ENCODE measurements at regions not wholly inside any gene's neighbourhood (a gene's known extent, or its start where the extent isn't known, plus 50 kb on each side); places are given as distances from the start of the nearest gene placed in this dataset.

DNA sequence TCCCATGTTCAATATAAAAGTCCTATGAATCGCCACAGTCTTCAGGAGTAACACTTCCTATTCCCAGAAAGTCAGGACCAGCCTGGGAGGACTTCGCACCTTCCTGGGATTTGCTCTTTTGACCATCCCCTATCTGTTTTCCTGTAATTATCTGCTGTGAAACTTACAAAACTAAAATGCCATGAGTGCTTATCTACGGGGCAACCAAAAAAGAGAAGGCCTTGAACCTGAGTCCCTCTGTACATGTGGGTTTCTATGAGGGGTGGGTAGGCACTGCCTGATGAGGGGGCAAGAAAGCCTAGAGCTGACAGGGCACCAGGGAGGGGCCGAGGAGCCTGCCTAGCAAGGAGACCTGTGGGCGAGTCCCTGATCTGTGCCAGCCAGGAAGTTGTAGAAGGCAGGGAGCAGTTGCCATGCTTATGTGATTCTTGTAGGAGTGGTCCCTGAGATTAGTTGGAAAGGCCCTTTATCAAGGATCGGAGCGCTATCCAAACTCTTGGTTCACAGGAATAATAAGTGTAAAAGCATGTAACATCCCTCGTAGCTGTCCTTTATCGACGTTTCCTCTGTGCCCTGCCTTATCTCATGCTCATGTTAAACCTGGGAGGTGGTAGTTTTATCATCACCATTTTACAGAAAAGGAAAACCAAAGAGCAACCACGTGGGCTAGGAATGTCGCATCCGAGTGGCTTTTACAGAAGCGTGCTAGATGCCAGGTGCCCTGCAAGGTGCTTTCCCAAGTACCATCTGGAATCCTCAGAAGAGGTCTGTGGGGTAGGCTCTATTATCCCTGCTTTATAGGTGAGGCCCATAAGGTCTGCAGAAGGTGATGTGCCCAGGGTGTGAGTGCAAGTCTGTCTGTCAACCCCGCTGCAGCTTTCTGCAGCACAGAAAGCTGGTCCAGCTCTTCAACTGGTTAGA lies 111.8 kb downstream of the B3GNT2 start:
- H3K4me2 ChIP-seq (ENCODE audit: low read depth, low read length), result peak overlapping the region; percentile 57
- H3K4me3 ChIP-seq (ENCODE audit: low read length), result peak overlapping the region; percentile 11
- H3F3A ChIP-seq (ENCODE audit: insufficient read depth, low read length), result peaks cover 39% of the 10 kb centered on the region
- peak overlapping the region; percentile 1; the same call in 1 of the 2 replicates for H2AFZ ChIP-seq (ENCODE audit: low read length)
- H4K20me1 ChIP-seq (ENCODE audit: insufficient read depth, low read length), result no peaks in the 10 kb centered on the region
- no peak for DNase-seq
- no peaks in the 10 kb centered on the region for H3K79me2 ChIP-seq (ENCODE audit: low read length)
- no peaks in the 10 kb centered on the region for H3K9me3 ChIP-seq (replicated peaks; ENCODE audit: insufficient read depth, low read length)
- H3K4me1 ChIP-seq (ENCODE audit: low read length), result peaks cover 50% of the 10 kb centered on the region
- H3K27ac ChIP-seq (ENCODE audit: low read length), result peak overlapping the region; percentile 85
- no peaks in the 10 kb centered on the region for H3K36me3 ChIP-seq (replicated peaks; ENCODE audit: insufficient read depth, low read length)
- H3K27me3 ChIP-seq (replicated peaks; ENCODE audit: insufficient read depth, low read length), result no peaks in the 10 kb centered on the region
- peak overlapping the region; percentile 36; the same call in 1 of the 2 replicates for H3K9ac ChIP-seq (ENCODE audit: low read length)
- no peak for TF ChIP-seq EZH2 (optimal IDR thresholded peaks at IDR 0.05; ENCODE audit: low read depth, low read length)
- TF ChIP-seq, protein P1, sequence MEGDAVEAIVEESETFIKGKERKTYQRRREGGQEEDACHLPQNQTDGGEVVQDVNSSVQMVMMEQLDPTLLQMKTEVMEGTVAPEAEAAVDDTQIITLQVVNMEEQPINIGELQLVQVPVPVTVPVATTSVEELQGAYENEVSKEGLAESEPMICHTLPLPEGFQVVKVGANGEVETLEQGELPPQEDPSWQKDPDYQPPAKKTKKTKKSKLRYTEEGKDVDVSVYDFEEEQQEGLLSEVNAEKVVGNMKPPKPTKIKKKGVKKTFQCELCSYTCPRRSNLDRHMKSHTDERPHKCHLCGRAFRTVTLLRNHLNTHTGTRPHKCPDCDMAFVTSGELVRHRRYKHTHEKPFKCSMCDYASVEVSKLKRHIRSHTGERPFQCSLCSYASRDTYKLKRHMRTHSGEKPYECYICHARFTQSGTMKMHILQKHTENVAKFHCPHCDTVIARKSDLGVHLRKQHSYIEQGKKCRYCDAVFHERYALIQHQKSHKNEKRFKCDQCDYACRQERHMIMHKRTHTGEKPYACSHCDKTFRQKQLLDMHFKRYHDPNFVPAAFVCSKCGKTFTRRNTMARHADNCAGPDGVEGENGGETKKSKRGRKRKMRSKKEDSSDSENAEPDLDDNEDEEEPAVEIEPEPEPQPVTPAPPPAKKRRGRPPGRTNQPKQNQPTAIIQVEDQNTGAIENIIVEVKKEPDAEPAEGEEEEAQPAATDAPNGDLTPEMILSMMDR (IDR thresholded peaks at IDR 0.05; ENCODE audit: low read length), result no peak
- TF ChIP-seq EZH2phosphoT487 (IDR thresholded peaks at IDR 0.05; ENCODE audit: low read length), result no peak
- H3K9me2 ChIP-seq (replicated peaks; ENCODE audit: insufficient read depth, low read length), result no peaks in the 10 kb centered on the region

DNA sequence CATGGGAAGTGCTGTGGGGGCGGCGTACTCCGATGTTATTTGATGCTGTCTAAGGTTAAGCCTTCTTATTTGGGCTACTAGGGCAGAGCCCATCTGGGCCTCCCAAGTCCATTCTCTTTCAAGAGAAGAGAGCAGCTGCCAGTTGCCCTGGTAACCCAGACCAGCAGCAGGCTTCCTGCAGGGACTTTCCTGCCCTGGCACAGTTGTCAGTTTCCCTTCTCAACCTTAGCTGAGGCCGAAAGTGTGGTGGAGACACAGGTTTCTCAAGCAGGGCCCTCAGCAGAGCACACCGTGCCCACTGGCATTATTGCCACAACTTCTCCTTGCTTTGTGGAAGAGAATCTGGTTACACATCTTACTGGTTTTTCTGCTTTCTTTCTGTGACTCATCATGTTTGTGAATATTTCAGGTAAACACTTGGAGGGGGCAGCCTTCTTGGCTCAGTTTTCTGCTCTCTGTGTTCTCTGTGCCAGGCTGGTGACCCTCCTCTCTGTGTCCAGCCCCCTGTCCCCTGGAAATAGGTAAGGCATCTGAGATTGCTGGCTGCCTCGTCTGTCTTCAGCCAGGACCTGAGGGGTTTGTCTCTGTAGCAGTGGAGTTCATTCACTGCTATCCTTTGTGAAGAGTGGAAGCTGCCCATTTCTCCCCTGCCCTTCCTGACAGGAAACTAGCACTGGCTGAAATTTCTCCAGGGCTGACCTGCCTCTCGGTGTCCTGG lies 111.0 kb downstream of the B3GNT2 start:
- no peaks in the 10 kb centered on the region for H4K20me1 ChIP-seq (ENCODE audit: insufficient read depth, low read length)
- DNase-seq, result peak; percentile 94
- peak overlapping the region; percentile 57 for H3K4me2 ChIP-seq (ENCODE audit: low read depth, low read length)
- H3K9me2 ChIP-seq (replicated peaks; ENCODE audit: insufficient read depth, low read length), result no peaks in the 10 kb centered on the region
- no peaks in the 10 kb centered on the region for H3K79me2 ChIP-seq (ENCODE audit: low read length)
- peak overlapping the region; percentile 1; the same call in 1 of the 2 replicates for H2AFZ ChIP-seq (ENCODE audit: low read length)
- H3K36me3 ChIP-seq (replicated peaks; ENCODE audit: insufficient read depth, low read length), result no peaks in the 10 kb centered on the region
- peaks cover 39% of the 10 kb centered on the region for H3F3A ChIP-seq (ENCODE audit: insufficient read depth, low read length)
- no peaks in the 10 kb centered on the region for H3K9me3 ChIP-seq (replicated peaks; ENCODE audit: insufficient read depth, low read length)
- no peaks in the 10 kb centered on the region for H3K27me3 ChIP-seq (replicated peaks; ENCODE audit: insufficient read depth, low read length)
- H3K4me1 ChIP-seq (ENCODE audit: low read length), result peaks cover 50% of the 10 kb centered on the region
- H3K4me3 ChIP-seq (ENCODE audit: low read length), result peak overlapping the region; percentile 11
- H3K9ac ChIP-seq (ENCODE audit: low read length), result peak overlapping the region; percentile 36
- H3K27ac ChIP-seq (ENCODE audit: low read length), result peak overlapping the region; percentile 85
- TF ChIP-seq EZH2phosphoT487 (IDR thresholded peaks at IDR 0.05; ENCODE audit: low read length) (no peak), EZH2 (optimal IDR thresholded peaks at IDR 0.05; ENCODE audit: low read depth, low read length) (no peak)
- TF ChIP-seq, protein P1 (IDR thresholded peaks at IDR 0.05; ENCODE audit: low read length), result no peak

DNA sequence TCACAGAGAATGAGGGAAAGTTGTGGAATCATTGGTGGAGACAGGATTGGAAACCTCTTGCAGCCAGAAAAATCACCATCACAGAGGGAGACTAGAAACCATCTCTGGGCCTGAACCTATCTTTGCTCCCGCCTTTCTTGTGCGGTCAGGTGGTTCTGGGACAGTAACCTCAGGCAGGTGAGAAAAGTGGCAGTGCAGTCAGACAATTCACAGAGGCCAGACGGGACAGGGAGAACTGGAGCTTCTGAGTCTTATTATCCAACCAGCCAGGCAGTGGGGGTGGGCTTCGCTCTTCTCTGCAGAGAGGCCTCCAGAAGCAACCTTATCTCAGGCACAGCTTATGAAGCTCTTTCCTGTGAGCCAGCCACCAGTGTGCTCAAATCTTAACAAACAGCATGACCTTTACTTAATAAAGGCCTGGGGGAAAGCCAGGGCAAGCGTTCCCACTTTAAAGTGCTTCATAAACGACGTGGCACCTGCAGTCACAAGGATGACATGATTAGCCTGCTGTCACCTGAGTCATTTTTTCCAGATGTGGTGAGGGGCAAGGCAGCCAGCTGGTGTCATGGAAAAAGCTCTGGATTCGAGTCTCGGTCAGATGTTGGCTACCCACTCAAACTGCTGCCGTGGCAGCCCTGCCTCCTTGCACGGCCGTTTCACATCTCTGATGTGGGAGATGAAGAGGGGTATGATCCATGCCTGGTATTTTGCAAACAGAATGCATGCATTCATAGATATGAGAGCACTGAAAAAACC lies 109.7 kb downstream of the B3GNT2 start:
- Histone ChIP-seq H3K79me2 (ENCODE audit: low read length) (no peaks in the 10 kb centered on the region), H3K9me2 (replicated peaks; ENCODE audit: insufficient read depth, low read length) (no peaks in the 10 kb centered on the region), H2AFZ (ENCODE audit: low read length) (no peak overlapping the region), H3K36me3 (replicated peaks; ENCODE audit: insufficient read depth, low read length) (no peaks in the 10 kb centered on the region), H4K20me1 (ENCODE audit: insufficient read depth, low read length) (no peaks in the 10 kb centered on the region), H3K9ac (ENCODE audit: low read length) (no peak overlapping the region), H3K9me3 (replicated peaks; ENCODE audit: insufficient read depth, low read length) (no peaks in the 10 kb centered on the region), H3K4me3 (ENCODE audit: low read length) (no peak overlapping the region), H3K4me2 (ENCODE audit: low read depth, low read length) (peak overlapping the region; percentile 28; the same call in 1 of the 2 replicates), H3F3A (ENCODE audit: insufficient read depth, low read length) (peaks cover 39% of the 10 kb centered on the region), H3K4me1 (ENCODE audit: low read length) (peaks cover 50% of the 10 kb centered on the region), H3K27me3 (replicated peaks; ENCODE audit: insufficient read depth, low read length) (no peaks in the 10 kb centered on the region), H3K27ac (ENCODE audit: low read length) (peak overlapping the region; percentile 85)
- no peak for DNase-seq
- TF ChIP-seq, protein P1 (IDR thresholded peaks at IDR 0.05; ENCODE audit: low read length), result no peak
- TF ChIP-seq EZH2phosphoT487 (IDR thresholded peaks at IDR 0.05; ENCODE audit: low read length) (no peak), EZH2 (optimal IDR thresholded peaks at IDR 0.05; ENCODE audit: low read depth, low read length) (no peak)

Data from MM.1S (cell line).